Osteoblast (primary cell): ENCODE measurements at regions not wholly inside any gene's neighbourhood (a gene's known extent, or its start where the extent isn't known, plus 50 kb on each side); places are given as distances from the start of the nearest gene placed in this dataset.

Experiments
- DNase-seq: peaks from one replicate; pipeline ENCODE4 v3.0.0; 2011; ENCODE audit warnings: low spot score, mixed read lengths; ENCODE audit not compliant: insufficient read length; ENCODE audit errors: missing footprints
- H2AFZ ChIP-seq: 2 replicates; pipeline ENCODE4 v1.6.0; 2011; ENCODE audit warnings: mild to moderate bottlenecking, low read length
- H3K27ac ChIP-seq: 2 replicates; pipeline ENCODE4 v1.5.1; 2011; ENCODE audit warnings: mild to moderate bottlenecking, low read depth, low read length, moderate library complexity
- H3K27me3 ChIP-seq: 2 replicates; pipeline ENCODE4 v1.6.0; 2012; ENCODE audit warnings: mild to moderate bottlenecking, control low read depth, inconsistent platforms, low read length, moderate library complexity; ENCODE audit not compliant: insufficient read depth
- H3K36me3 ChIP-seq: 2 replicates; pipeline ENCODE4 v1.5.1; 2011; ENCODE audit warnings: mild to moderate bottlenecking, low read length, control low read depth, moderate library complexity; ENCODE audit not compliant: insufficient read depth
- H3K4me1 ChIP-seq: 2 replicates; pipeline ENCODE4 v1.5.1; 2011; ENCODE audit warnings: mild to moderate bottlenecking, low read length, control low read depth, moderate library complexity; ENCODE audit not compliant: insufficient read depth
- H3K4me2 ChIP-seq: 2 replicates; pipeline ENCODE4 v1.6.0; 2011; ENCODE audit warnings: mild to moderate bottlenecking, low read length; ENCODE audit not compliant: insufficient read depth
- H3K4me3 ChIP-seq: fragments of 200-600 bp; sonication (generic); 3 replicates; pipeline ENCODE4 v1.5.1; 2012; ENCODE audit warnings: mild to moderate bottlenecking, low read length, inconsistent platforms; ENCODE audit not compliant: insufficient read depth
- H3K79me2 ChIP-seq: 2 replicates; pipeline ENCODE4 v1.6.0; 2012; ENCODE audit warnings: mild to moderate bottlenecking, low read length, control low read depth, inconsistent platforms; ENCODE audit not compliant: insufficient read depth
- H3K9me3 ChIP-seq: 2 replicates; pipeline ENCODE4 v1.5.1; 2011; ENCODE audit warnings: low read depth, low read length, control low read depth
- H4K20me1 ChIP-seq: 2 replicates; pipeline ENCODE4 v1.6.0; 2012; ENCODE audit warnings: mild to moderate bottlenecking, low read length, control low read depth; ENCODE audit not compliant: insufficient read depth
- CTCF ChIP-seq: IDR thresholded peaks from 2 replicates; pipeline ENCODE4 v1.5.1; 2011; ENCODE audit warnings: mild to moderate bottlenecking, low read depth, low read length, moderate library complexity; ENCODE audit errors: extremely low read depth

GRCh38 chr14:79949906-79950305 lies 261.4 kb downstream of the DIO2 start:
- Histone ChIP-seq H3K9me3 (no peaks in the 10 kb centered on the region), H4K20me1 (no peaks in the 10 kb centered on the region), H3K27me3 (no peaks in the 10 kb centered on the region), H3K4me2 (no peak overlapping the region), H3K4me3 (no peak overlapping the region), H2AFZ (no peak overlapping the region), H3K79me2 (no peaks in the 10 kb centered on the region), H3K36me3 (no peaks in the 10 kb centered on the region), H3K4me1 (no peaks in the 10 kb centered on the region), H3K27ac (no peak overlapping the region)
- no peak for TF ChIP-seq CTCF
- DNase-seq: no peak

- H3K79me2 ChIP-seq: no peaks in the 10 kb centered on the region
- no peak for DNase-seq
- no peak overlapping the region for H3K27ac ChIP-seq
- H4K20me1 ChIP-seq: no peaks in the 10 kb centered on the region
- TF ChIP-seq CTCF: no peak
- H3K4me2 ChIP-seq: no peak overlapping the region
- H3K9me3 ChIP-seq: no peaks in the 10 kb centered on the region
- H3K27me3 ChIP-seq: no peaks in the 10 kb centered on the region
- H3K4me3 ChIP-seq: no peak overlapping the region
- H3K4me1 ChIP-seq: no peaks in the 10 kb centered on the region
- no peak overlapping the region for H2AFZ ChIP-seq
- no peaks in the 10 kb centered on the region for H3K36me3 ChIP-seq
These were observed 263.8 kb downstream of the DIO2 start for GRCh38 chr14:79947440-79948054.

GRCh38 chr14:79939235-79939634 lies 272.1 kb downstream of the DIO2 start:
- Histone ChIP-seq H3K4me2 (no peak overlapping the region), H3K36me3 (no peaks in the 10 kb centered on the region), H3K4me3 (no peak overlapping the region), H3K27me3 (no peaks in the 10 kb centered on the region), H4K20me1 (no peaks in the 10 kb centered on the region), H3K27ac (no peak overlapping the region), H2AFZ (no peak overlapping the region), H3K79me2 (no peaks in the 10 kb centered on the region), H3K9me3 (no peaks in the 10 kb centered on the region), H3K4me1 (no peaks in the 10 kb centered on the region)
- TF ChIP-seq CTCF: no peak
- DNase-seq: no peak

- H3K4me1 ChIP-seq: no peaks in the 10 kb centered on the region
- TF ChIP-seq CTCF: no peak
- no peaks in the 10 kb centered on the region for H3K9me3 ChIP-seq
- no peak overlapping the region for H3K4me2 ChIP-seq
- H2AFZ ChIP-seq: no peak overlapping the region
- H3K27me3 ChIP-seq: no peaks in the 10 kb centered on the region
- no peaks in the 10 kb centered on the region for H4K20me1 ChIP-seq
- DNase-seq: no peak
- no peaks in the 10 kb centered on the region for H3K36me3 ChIP-seq
- H3K27ac ChIP-seq: no peak overlapping the region
- no peaks in the 10 kb centered on the region for H3K79me2 ChIP-seq
- H3K4me3 ChIP-seq: no peak overlapping the region
These were observed 273.1 kb downstream of the DIO2 start for GRCh38 chr14:79938185-79938584.
